Peyer's patch (tissue), 4 donors: ENCODE measurements at regions not wholly inside any gene's neighbourhood (a gene's known extent, or its start where the extent isn't known, plus 50 kb on each side); places are given as distances from the start of the nearest gene placed in this dataset.

Experiments used
- CTCF ChIP-seq, 6 experiments: fragments of 450-650 bp in 4 of 6; fragments of 200-600 bp in 2 of 6; sonication (generic) in 1 of 6; IDR thresholded peaks; one replicate each; pipeline ENCODE4 v1.5.1; 2017 to 2019; ENCODE audit warnings: antibody characterized with exemption in 6 of 6, mild to moderate bottlenecking in 3 of 6, moderate library complexity in 1 of 6
- POLR2A ChIP-seq, 2 donors: fragments of 450-650 bp; IDR thresholded peaks; one replicate each; pipeline ENCODE4 v1.5.1; 2017; ENCODE audit warnings: antibody characterized with exemption in 2 of 2, mild to moderate bottlenecking in 2 of 2, moderate library complexity in 2 of 2

- no peak for TF ChIP-seq POLR2A (IDR thresholded peaks at IDR 0.05)
- TF ChIP-seq CTCF (IDR thresholded peaks at IDR 0.05) = no peak
Measured at GRCh38 chr6:10201606-10202510, 213.0 kb downstream of the TFAP2A start.
